Brain microvascular endothelial cell (primary cell): ENCODE measurements at regions not wholly inside any gene's neighbourhood (a gene's known extent, or its start where the extent isn't known, plus 50 kb on each side); places are given as distances from the start of the nearest gene placed in this dataset.

Experiments
- DNase-seq: peaks from one replicate; pipeline ENCODE4 v3.0.0-alpha.2; 2020
- H3K27ac ChIP-seq: fragments of 250-450 bp; sonication (Bioruptor Pico); 2 replicates; pipeline ENCODE4 v1.5.1; 2020; ENCODE audit warnings: mild to moderate bottlenecking, moderate library complexity
- H3K27me3 ChIP-seq: fragments of 250-450 bp; sonication (Bioruptor Pico); replicated peaks from 2 replicates; pipeline ENCODE4 v1.5.1; 2020; ENCODE audit warnings: mild to moderate bottlenecking
- H3K36me3 ChIP-seq: fragments of 250-450 bp; sonication (Bioruptor Pico); replicated peaks from 2 replicates; pipeline ENCODE4 v1.5.1; 2020; ENCODE audit warnings: mild to moderate bottlenecking
- H3K4me3 ChIP-seq: 2 replicates; pipeline ENCODE4 v1.5.1; 2011; ENCODE audit warnings: low read depth, mild to moderate bottlenecking, control low read depth, low read length, moderate library complexity
- in situ Hi-C: cut with HindIII; loops from 2 replicates; pipeline ENCODE4 v1.10.0; 2017; ENCODE audit warnings: low sequenced_read_pairs, low pct_ligation_motif_present
- TF ChIP-seq, protein P1 (sequence below): IDR thresholded peaks from 2 replicates; pipeline ENCODE4 v1.5.1; 2011; ENCODE audit warnings: low read depth, mild to moderate bottlenecking, moderate library complexity, low read length, control low read depth, inconsistent platforms; ENCODE audit errors: missing control alignments

DNA sequence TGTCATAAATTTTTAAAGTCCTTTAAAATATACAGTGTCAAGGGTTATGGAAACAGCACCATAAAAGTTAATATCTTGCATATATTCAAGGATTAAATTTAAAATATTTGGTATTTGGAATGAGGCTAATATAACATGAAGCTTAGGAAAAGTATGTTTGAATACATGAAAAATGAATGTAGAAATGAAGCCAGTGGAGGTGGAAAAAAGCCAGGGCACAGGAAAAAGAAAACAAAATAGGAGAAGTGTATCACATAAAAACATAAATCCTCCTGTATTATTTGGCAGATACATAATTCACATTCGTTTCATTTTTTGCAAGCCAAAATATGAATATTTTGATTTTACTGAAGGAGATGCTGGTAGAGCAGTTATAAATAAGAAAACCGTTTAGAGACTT lies 587.0 kb upstream of the ZNF608 start:
- Histone ChIP-seq H3K4me3 (no peak overlapping the region), H3K27me3 (no peaks in the 10 kb centered on the region), H3K27ac (no peak overlapping the region), H3K36me3 (no peaks in the 10 kb centered on the region)
- DNase-seq: no peak
- in situ Hi-C loops: no loop called here
- TF ChIP-seq, protein P1, sequence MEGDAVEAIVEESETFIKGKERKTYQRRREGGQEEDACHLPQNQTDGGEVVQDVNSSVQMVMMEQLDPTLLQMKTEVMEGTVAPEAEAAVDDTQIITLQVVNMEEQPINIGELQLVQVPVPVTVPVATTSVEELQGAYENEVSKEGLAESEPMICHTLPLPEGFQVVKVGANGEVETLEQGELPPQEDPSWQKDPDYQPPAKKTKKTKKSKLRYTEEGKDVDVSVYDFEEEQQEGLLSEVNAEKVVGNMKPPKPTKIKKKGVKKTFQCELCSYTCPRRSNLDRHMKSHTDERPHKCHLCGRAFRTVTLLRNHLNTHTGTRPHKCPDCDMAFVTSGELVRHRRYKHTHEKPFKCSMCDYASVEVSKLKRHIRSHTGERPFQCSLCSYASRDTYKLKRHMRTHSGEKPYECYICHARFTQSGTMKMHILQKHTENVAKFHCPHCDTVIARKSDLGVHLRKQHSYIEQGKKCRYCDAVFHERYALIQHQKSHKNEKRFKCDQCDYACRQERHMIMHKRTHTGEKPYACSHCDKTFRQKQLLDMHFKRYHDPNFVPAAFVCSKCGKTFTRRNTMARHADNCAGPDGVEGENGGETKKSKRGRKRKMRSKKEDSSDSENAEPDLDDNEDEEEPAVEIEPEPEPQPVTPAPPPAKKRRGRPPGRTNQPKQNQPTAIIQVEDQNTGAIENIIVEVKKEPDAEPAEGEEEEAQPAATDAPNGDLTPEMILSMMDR: no peak

GRCh38 chr5:125336401-125336800 lies 590.0 kb upstream of the ZNF608 start:
- no peaks in the 10 kb centered on the region for H3K36me3 ChIP-seq
- TF ChIP-seq, protein P1: no peak
- no peak overlapping the region for H3K4me3 ChIP-seq
- DNase-seq: no peak
- in situ Hi-C loops: no loop called here
- no peaks in the 10 kb centered on the region for H3K27me3 ChIP-seq
- no peak overlapping the region for H3K27ac ChIP-seq

- in situ Hi-C loops: no loop called here
- no peak overlapping the region for H3K4me3 ChIP-seq
- no peaks in the 10 kb centered on the region for H3K27me3 ChIP-seq
- H3K27ac ChIP-seq: no peak overlapping the region
- no peak for DNase-seq
- H3K36me3 ChIP-seq: no peaks in the 10 kb centered on the region
- TF ChIP-seq, protein P1: no peak
These were observed 590.9 kb upstream of the ZNF608 start for GRCh38 chr5:125337294-125337693.

DNA sequence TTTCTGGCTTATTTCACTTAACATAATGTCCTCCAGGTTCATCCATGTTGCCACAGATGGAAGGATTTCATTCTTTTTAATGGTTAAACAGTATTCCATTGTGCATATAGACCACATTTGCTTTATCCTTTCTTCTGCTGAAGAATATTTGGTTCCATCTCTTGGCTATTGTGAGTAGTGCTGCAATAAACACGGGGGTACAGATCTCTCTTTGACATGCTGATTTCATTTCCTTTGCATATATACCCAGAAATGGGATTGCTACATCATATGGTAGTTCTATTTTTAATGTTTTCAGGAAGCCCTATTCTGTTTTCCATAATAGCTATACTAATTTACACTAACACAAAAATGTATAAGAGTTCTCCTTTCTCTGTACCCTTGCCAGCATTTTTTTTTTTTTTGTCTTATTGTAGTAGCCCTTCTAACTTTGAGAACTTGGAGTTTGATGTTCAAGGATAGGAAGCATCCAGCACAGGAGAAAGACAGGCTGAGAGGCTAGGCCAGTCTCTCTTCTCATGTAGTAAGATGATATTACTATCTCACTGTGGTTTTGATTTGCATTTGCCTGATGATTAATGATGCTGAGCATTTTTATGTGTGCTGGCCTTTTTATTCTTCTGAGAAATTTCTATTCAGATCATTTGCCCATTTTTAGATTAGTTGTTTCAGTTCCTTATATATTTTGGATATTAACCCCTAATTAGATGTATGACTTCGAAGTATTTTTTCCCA lies 592.2 kb upstream of the ZNF608 start:
- in situ Hi-C loops: no loop called here
- Histone ChIP-seq H3K27me3 (no peaks in the 10 kb centered on the region), H3K36me3 (no peaks in the 10 kb centered on the region), H3K4me3 (no peak overlapping the region), H3K27ac (no peak overlapping the region)
- TF ChIP-seq, protein P1: no peak
- DNase-seq: no peak

GRCh38 chr5:125341436-125341835 lies 595.0 kb upstream of the ZNF608 start:
- H3K4me3 ChIP-seq: no peak overlapping the region
- no peaks in the 10 kb centered on the region for H3K36me3 ChIP-seq
- DNase-seq: no peak
- no peaks in the 10 kb centered on the region for H3K27me3 ChIP-seq
- TF ChIP-seq, protein P1: no peak
- in situ Hi-C loops: no loop called here
- H3K27ac ChIP-seq: no peak overlapping the region

- TF ChIP-seq, protein P1: no peak
- Histone ChIP-seq H3K27ac (no peak overlapping the region), H3K36me3 (no peaks in the 10 kb centered on the region), H3K27me3 (no peaks in the 10 kb centered on the region), H3K4me3 (no peak overlapping the region)
- in situ Hi-C loops: no loop called here
- DNase-seq: peak; percentile 65
These were observed 596.6 kb upstream of the ZNF608 start for GRCh38 chr5:125343015-125343414.
